ENCODE measurements at regions not wholly inside any gene's neighbourhood (a gene's known extent, or its start where the extent isn't known, plus 50 kb on each side); places are given as distances from the start of the nearest gene placed in this dataset.

- no peaks in the 10 kb centered on the region for H3K36me3 Mint-ChIP-seq (ENCODE audit: insufficient read depth)
- no peaks in the 10 kb centered on the region for H3K9me3 Mint-ChIP-seq (ENCODE audit: low read depth)
- no peak for DNase-seq (ENCODE audit: low spot score, unreplicated experiment)
- H3K4me3 Mint-ChIP-seq (ENCODE audit: low read depth): no peak overlapping the region
- H3K27me3 Mint-ChIP-seq: no peaks in the 10 kb centered on the region
- TF ChIP-seq CTCF (IDR thresholded peaks at IDR 0.05; ENCODE audit: unreplicated experiment): no peak
- H3K4me1 Mint-ChIP-seq (ENCODE audit: low read depth): no peaks in the 10 kb centered on the region
- no peak overlapping the region for H3K27ac Mint-ChIP-seq
These were observed 118.1 kb upstream of the PHF14 start for GRCh38 chr7:10855583-10855982.

DNA sequence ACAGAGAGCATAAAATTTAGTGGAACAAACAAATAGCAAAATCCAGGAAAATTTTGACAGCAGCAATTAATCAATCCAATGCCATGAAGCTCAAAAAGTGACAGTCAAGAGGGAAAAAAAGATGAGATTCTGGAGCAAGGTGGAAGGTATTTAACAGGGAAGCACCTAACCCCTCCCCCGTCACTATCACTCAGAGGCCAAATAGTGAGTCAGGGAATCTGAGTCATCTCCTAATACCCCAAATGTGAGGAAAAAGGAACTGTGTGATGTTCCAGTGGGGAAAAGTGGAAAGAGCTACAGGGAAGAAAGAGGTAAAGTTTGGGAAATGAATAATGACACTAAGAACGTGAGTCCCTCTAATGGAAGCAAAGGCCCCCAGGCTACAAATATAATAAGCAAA, 113.2 kb upstream of the PHF14 start:
- Mint-ChIP-seq H3K4me3 (ENCODE audit: low read depth) (no peak overlapping the region), H3K27me3 (no peaks in the 10 kb centered on the region), H3K27ac (no peak overlapping the region), H3K36me3 (ENCODE audit: insufficient read depth) (no peaks in the 10 kb centered on the region), H3K9me3 (ENCODE audit: low read depth) (no peaks in the 10 kb centered on the region), H3K4me1 (ENCODE audit: low read depth) (no peaks in the 10 kb centered on the region)
- no peak for DNase-seq (ENCODE audit: low spot score, unreplicated experiment)
- TF ChIP-seq CTCF (IDR thresholded peaks at IDR 0.05; ENCODE audit: unreplicated experiment): no peak

DNA sequence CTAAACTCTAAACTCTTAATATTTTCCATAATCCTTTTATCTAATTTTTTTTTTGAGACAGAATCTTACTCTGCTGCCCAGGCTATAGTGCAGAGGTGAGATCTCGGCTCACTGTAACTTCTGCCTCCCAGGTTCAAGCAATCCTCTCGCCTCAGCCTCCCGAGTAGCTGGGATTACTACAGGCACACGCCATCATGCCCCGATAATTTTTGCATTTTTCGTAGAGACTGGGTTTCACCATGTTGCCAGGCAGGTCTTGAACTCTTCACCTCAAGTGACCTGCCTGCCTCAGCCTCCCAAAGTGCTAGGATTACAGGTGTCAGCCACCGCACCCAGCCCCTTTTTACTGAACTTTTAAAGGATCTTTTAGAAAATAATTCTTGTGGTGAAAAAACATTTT, 110.2 kb upstream of the PHF14 start:
- no peak for TF ChIP-seq CTCF (IDR thresholded peaks at IDR 0.05; ENCODE audit: unreplicated experiment)
- Mint-ChIP-seq H3K27ac (no peak overlapping the region), H3K36me3 (ENCODE audit: insufficient read depth) (no peaks in the 10 kb centered on the region), H3K27me3 (no peaks in the 10 kb centered on the region), H3K9me3 (ENCODE audit: low read depth) (no peaks in the 10 kb centered on the region), H3K4me1 (ENCODE audit: low read depth) (no peaks in the 10 kb centered on the region), H3K4me3 (ENCODE audit: low read depth) (no peak overlapping the region)
- no peak for DNase-seq (ENCODE audit: low spot score, unreplicated experiment)

- H3K4me3 Mint-ChIP-seq (ENCODE audit: low read depth): no peak overlapping the region
- TF ChIP-seq CTCF (IDR thresholded peaks at IDR 0.05; ENCODE audit: unreplicated experiment): no peak
- H3K36me3 Mint-ChIP-seq (ENCODE audit: insufficient read depth): no peaks in the 10 kb centered on the region
- peaks cover 4% of the 10 kb centered on the region for H3K4me1 Mint-ChIP-seq (ENCODE audit: low read depth)
- H3K27me3 Mint-ChIP-seq: no peaks in the 10 kb centered on the region
- DNase-seq (ENCODE audit: low spot score, unreplicated experiment): no peak
- H3K27ac Mint-ChIP-seq: no peak overlapping the region
- peaks cover 18% of the 10 kb centered on the region for H3K9me3 Mint-ChIP-seq (ENCODE audit: low read depth)
These were observed 99.0 kb upstream of the PHF14 start for GRCh38 chr7:10874666-10875065.

- Mint-ChIP-seq H3K27me3 (no peaks in the 10 kb centered on the region), H3K27ac (no peak overlapping the region), H3K36me3 (ENCODE audit: insufficient read depth) (no peaks in the 10 kb centered on the region), H3K9me3 (ENCODE audit: low read depth) (peaks cover 18% of the 10 kb centered on the region), H3K4me1 (ENCODE audit: low read depth) (peaks cover 4% of the 10 kb centered on the region), H3K4me3 (ENCODE audit: low read depth) (no peak overlapping the region)
- DNase-seq (ENCODE audit: low spot score, unreplicated experiment): no peak
- TF ChIP-seq CTCF (IDR thresholded peaks at IDR 0.05; ENCODE audit: unreplicated experiment): no peak
These were observed 98.6 kb upstream of the PHF14 start for GRCh38 chr7:10875080-10875479.
